GM23338 (cell line): ENCODE measurements at regions not wholly inside any gene's neighbourhood (a gene's known extent, or its start where the extent isn't known, plus 50 kb on each side); places are given as distances from the start of the nearest gene placed in this dataset.

Source experiments
- CREB1 ChIP-seq: fragments of 250-450 bp; sonication (Bioruptor Pico); IDR thresholded peaks from 2 replicates; pipeline ENCODE4 v1.5.0; 2020; ENCODE audit warnings: low read depth, mild to moderate bottlenecking, moderate library complexity
- CTCF ChIP-seq, 2 experiments: fragments of 200-600 bp in 1 of 2; sonication (generic) in 1 of 2; conservative IDR thresholded peaks; 2 replicates each; pipeline versions ENCODE4 v1.5.1 to v1.6.1; 2016 to 2017; ENCODE audit warnings: antibody characterized with exemption in 2 of 2, low read depth in 2 of 2, mild to moderate bottlenecking in 2 of 2, moderate library complexity in 1 of 2
- EZH2 ChIP-seq: fragments of 200-600 bp; sonication (generic); IDR thresholded peaks from one replicate; pipeline ENCODE4 v1.8.0; 2017; ENCODE audit warnings: antibody characterized with exemption, mild to moderate bottlenecking, low read depth; ENCODE audit not compliant: unreplicated experiment
- EZH2phosphoT487 ChIP-seq: fragments of 200-600 bp; sonication (generic); IDR thresholded peaks from one replicate; pipeline ENCODE4 v1.8.1; 2018; ENCODE audit warnings: antibody characterized with exemption; ENCODE audit not compliant: unreplicated experiment
- JUNB ChIP-seq: IDR thresholded peaks from one replicate; pipeline ENCODE4 v1.6.1; 2016; ENCODE audit warnings: antibody characterized with exemption; ENCODE audit not compliant: unreplicated experiment
- NANOG ChIP-seq: IDR thresholded peaks from 2 replicates; pipeline ENCODE4 v1.6.1; 2016; ENCODE audit warnings: antibody characterized with exemption, borderline replicate concordance
- POLR2AphosphoS5 ChIP-seq: IDR thresholded peaks from 2 replicates; pipeline ENCODE4 v1.6.1; 2016; ENCODE audit warnings: antibody characterized with exemption, low read depth
- STAT1 ChIP-seq: IDR thresholded peaks from one replicate; pipeline ENCODE4 v1.6.1; 2016; ENCODE audit warnings: antibody characterized with exemption; ENCODE audit not compliant: unreplicated experiment
- ZNF114 ChIP-seq: fragments of 250-450 bp; sonication (Bioruptor Pico); IDR thresholded peaks from 2 replicates; pipeline ENCODE4 v1.5.0; 2020; ENCODE audit warnings: mild to moderate bottlenecking, moderate library complexity
- ZNF331 ChIP-seq: fragments of 250-450 bp; sonication (Bioruptor Pico); IDR thresholded peaks from 2 replicates; pipeline ENCODE4 v1.5.0; 2020; ENCODE audit warnings: low read depth, mild to moderate bottlenecking, moderate library complexity
- TF ChIP-seq, protein P1 (sequence below): IDR thresholded peaks from one replicate; pipeline ENCODE4 v1.6.1; 2018; ENCODE audit warnings: antibody characterized with exemption; ENCODE audit not compliant: unreplicated experiment
- TF ChIP-seq, protein P2 (sequence below): IDR thresholded peaks from 2 replicates; pipeline ENCODE4 v1.6.1; 2016; ENCODE audit warnings: antibody characterized with exemption

GRCh38 chr16:86882586-86883280 lies 304.4 kb downstream of the FOXL1 start:
- no peak for TF ChIP-seq CTCF (conservative IDR thresholded peaks at IDR 0.05; ENCODE audit: low read depth in 2 of 2)
- no peak for TF ChIP-seq POLR2AphosphoS5
- no peak for TF ChIP-seq JUNB
- no peak for TF ChIP-seq EZH2
- no peak for TF ChIP-seq STAT1
- TF ChIP-seq, protein P1, sequence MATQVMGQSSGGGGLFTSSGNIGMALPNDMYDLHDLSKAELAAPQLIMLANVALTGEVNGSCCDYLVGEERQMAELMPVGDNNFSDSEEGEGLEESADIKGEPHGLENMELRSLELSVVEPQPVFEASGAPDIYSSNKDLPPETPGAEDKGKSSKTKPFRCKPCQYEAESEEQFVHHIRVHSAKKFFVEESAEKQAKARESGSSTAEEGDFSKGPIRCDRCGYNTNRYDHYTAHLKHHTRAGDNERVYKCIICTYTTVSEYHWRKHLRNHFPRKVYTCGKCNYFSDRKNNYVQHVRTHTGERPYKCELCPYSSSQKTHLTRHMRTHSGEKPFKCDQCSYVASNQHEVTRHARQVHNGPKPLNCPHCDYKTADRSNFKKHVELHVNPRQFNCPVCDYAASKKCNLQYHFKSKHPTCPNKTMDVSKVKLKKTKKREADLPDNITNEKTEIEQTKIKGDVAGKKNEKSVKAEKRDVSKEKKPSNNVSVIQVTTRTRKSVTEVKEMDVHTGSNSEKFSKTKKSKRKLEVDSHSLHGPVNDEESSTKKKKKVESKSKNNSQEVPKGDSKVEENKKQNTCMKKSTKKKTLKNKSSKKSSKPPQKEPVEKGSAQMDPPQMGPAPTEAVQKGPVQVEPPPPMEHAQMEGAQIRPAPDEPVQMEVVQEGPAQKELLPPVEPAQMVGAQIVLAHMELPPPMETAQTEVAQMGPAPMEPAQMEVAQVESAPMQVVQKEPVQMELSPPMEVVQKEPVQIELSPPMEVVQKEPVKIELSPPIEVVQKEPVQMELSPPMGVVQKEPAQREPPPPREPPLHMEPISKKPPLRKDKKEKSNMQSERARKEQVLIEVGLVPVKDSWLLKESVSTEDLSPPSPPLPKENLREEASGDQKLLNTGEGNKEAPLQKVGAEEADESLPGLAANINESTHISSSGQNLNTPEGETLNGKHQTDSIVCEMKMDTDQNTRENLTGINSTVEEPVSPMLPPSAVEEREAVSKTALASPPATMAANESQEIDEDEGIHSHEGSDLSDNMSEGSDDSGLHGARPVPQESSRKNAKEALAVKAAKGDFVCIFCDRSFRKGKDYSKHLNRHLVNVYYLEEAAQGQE: no peak
- no peak for TF ChIP-seq CREB1 (CRISPR knock-in tag)
- no peak for TF ChIP-seq EZH2phosphoT487
- TF ChIP-seq ZNF114 (CRISPR knock-in tag): no peak
- no peak for TF ChIP-seq NANOG
- TF ChIP-seq ZNF331 (CRISPR knock-in tag): no peak
- TF ChIP-seq, protein P2, sequence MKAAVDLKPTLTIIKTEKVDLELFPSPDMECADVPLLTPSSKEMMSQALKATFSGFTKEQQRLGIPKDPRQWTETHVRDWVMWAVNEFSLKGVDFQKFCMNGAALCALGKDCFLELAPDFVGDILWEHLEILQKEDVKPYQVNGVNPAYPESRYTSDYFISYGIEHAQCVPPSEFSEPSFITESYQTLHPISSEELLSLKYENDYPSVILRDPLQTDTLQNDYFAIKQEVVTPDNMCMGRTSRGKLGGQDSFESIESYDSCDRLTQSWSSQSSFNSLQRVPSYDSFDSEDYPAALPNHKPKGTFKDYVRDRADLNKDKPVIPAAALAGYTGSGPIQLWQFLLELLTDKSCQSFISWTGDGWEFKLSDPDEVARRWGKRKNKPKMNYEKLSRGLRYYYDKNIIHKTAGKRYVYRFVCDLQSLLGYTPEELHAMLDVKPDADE: no peak
